ENCODE measurements at regions not wholly inside any gene's neighbourhood (a gene's known extent, or its start where the extent isn't known, plus 50 kb on each side); places are given as distances from the start of the nearest gene placed in this dataset.
A peak's percentile ranks its signal among the peaks of the same experiment; 100 is the strongest.

GRCh38 chr1:40914927-40915569 lies 52.9 kb upstream of the CITED4 start (continued):
- TF ChIP-seq, protein P1, sequence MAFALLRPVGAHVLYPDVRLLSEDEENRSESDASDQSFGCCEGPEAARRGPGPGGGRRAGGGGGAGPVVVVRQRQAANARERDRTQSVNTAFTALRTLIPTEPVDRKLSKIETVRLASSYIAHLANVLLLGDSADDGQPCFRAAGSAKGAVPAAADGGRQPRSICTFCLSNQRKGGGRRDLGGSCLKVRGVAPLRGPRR (CRISPR knock-in tag; IDR thresholded peaks at IDR 0.05): no peak
- TF ChIP-seq DPF2 (IDR thresholded peaks at IDR 0.05) (0 out of 2 replicates have a peak, but pooled peaks have one; percentile 28), CXXC5 (CRISPR knock-in tag; IDR thresholded peaks at IDR 0.05) (peak; percentile 52), NFE2L1 (tag; IDR thresholded peaks at IDR 0.05; ENCODE audit: borderline replicate concordance, low read depth) (no peak), NR2C2 (CRISPR knock-in tag; IDR thresholded peaks at IDR 0.05) (no peak), NR2C2 (tag; IDR thresholded peaks at IDR 0.05) (peak; percentile 42), PPARD (CRISPR knock-in tag; IDR thresholded peaks at IDR 0.05) (no peak), ETV6 (IDR thresholded peaks at IDR 0.05; ENCODE audit: borderline replicate concordance in 1 of 2, low read depth in 2 of 2, low read length in 1 of 2) (no peak), ETV6 (CRISPR knock-in tag; IDR thresholded peaks at IDR 0.05; ENCODE audit: borderline replicate concordance) (no peak), ATF4 (CRISPR knock-in tag; IDR thresholded peaks at IDR 0.05) (peak; percentile 62; the same call in 1 of the 2 replicates), MED1 (CRISPR knock-in tag; IDR thresholded peaks at IDR 0.05; ENCODE audit: borderline replicate concordance) (no peak), ZNF707 (CRISPR knock-in tag; conservative IDR thresholded peaks at IDR 0.05) (no peak), KLF13 (tag; IDR thresholded peaks at IDR 0.05; ENCODE audit: borderline replicate concordance, low read depth) (no peak), EP400 (IDR thresholded peaks at IDR 0.05) (peak; percentile 64), ZFX (CRISPR knock-in tag; IDR thresholded peaks at IDR 0.05) (0 out of 2 replicates have a peak, but pooled peaks have one; percentile 23), RNF2 (IDR thresholded peaks at IDR 0.05) (no peak), NCOA4 (IDR thresholded peaks at IDR 0.05; ENCODE audit: partially characterized antibody) (no peak), SMC3 (conservative IDR thresholded peaks at IDR 0.05; ENCODE audit: insufficient read depth, low read depth, low read length) (no peak), ZFP91 (CRISPR knock-in tag; IDR thresholded peaks at IDR 0.05) (no peak), CEBPB (tag; IDR thresholded peaks at IDR 0.05) (0 out of 2 replicates have a peak, but pooled peaks have one; percentile 17), ADNP (tag; IDR thresholded peaks at IDR 0.05) (no peak), CEBPG (CRISPR knock-in tag; IDR thresholded peaks at IDR 0.05) (peak; percentile 82), CEBPG (tag; conservative IDR thresholded peaks at IDR 0.05 in 1 of 2, IDR thresholded peaks at IDR 0.05 in 1 of 2) (peak; percentile 48 to 88; a peak in 3 of 4 replicates), NRF1 (conservative IDR thresholded peaks at IDR 0.05 in 1 of 2, IDR thresholded peaks at IDR 0.05 in 1 of 2) (0 out of 4 replicates have a peak, but pooled peaks of 1 of the 2 experiments have one; percentile 14)
- TF ChIP-seq, protein P2, sequence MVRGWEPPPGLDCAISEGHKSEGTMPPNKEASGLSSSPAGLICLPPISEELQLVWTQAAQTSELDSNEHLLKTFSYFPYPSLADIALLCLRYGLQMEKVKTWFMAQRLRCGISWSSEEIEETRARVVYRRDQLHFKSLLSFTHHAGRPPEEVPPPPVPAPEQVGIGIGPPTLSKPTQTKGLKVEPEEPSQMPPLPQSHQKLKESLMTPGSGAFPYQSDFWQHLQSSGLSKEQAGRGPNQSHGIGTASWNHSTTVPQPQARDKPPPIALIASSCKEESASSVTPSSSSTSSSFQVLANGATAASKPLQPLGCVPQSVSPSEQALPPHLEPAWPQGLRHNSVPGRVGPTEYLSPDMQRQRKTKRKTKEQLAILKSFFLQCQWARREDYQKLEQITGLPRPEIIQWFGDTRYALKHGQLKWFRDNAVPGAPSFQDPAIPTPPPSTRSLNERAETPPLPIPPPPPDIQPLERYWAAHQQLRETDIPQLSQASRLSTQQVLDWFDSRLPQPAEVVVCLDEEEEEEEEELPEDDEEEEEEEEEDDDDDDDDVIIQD (CRISPR knock-in tag; IDR thresholded peaks at IDR 0.05): no peak

All from K562 (cell line).